Muscle of back (tissue), 3 donors: ENCODE measurements at regions not wholly inside any gene's neighbourhood (a gene's known extent, or its start where the extent isn't known, plus 50 kb on each side); places are given as distances from the start of the nearest gene placed in this dataset.
"Not testable (repeated sequence)": the region's sequence is repeated elsewhere in the genome, so short reads cannot be mapped to it uniquely, and the experiment has no call there.

Source experiments
- DNase-seq, 3 donors: peaks; one replicate each; pipeline versions ENCODE4 v3.0.0 to v3.0.0-alpha.2; 2013

GRCh38 chr12:89154743-89155499 is 197.4 kb downstream of the DUSP6 start:
- peak in 1 of 3 donors; percentile 42 for DNase-seq

GRCh38 chr12:89153341-89153740 is 199.0 kb downstream of the DUSP6 start:
- DNase-seq = no peak

GRCh38 chr12:89151536-89151935 is 200.8 kb downstream of the DUSP6 start:
- no peak for DNase-seq

- not testable (repeated sequence) for DNase-seq
These were observed 201.5 kb downstream of the DUSP6 start for GRCh38 chr12:89150789-89151188.

GRCh38 chr12:89140602-89141238 is 211.6 kb downstream of the DUSP6 start:
- peak; percentile 86 to 91 (median 87) for DNase-seq

GRCh38 chr12:89140141-89140540 is 212.2 kb downstream of the DUSP6 start:
- DNase-seq = no peak

- DNase-seq = peak in 1 of 3 donors; percentile 40
These were observed 212.9 kb downstream of the DUSP6 start for GRCh38 chr12:89139390-89139789.

GRCh38 chr12:89138048-89138852 is 214.1 kb downstream of the DUSP6 start:
- no peak for DNase-seq

GRCh38 chr12:89135976-89136634 is 216.2 kb downstream of the DUSP6 start:
- DNase-seq = no peak

GRCh38 chr12:89134213-89134770 is 218.0 kb downstream of the DUSP6 start:
- DNase-seq = no peak

GRCh38 chr12:89129167-89129870 is 223.0 kb downstream of the DUSP6 start:
- DNase-seq = no peak

GRCh38 chr12:89126712-89127111 is 225.6 kb downstream of the DUSP6 start:
- DNase-seq = no peak

GRCh38 chr12:89122852-89123251 is 229.4 kb downstream of the DUSP6 start:
- no peak for DNase-seq

GRCh38 chr12:89117448-89118034 is 234.8 kb downstream of the DUSP6 start:
- DNase-seq = no peak

- no peak for DNase-seq
These were observed 240.3 kb downstream of the DUSP6 start for GRCh38 chr12:89111964-89112363.

GRCh38 chr12:89108265-89108664 is 244.0 kb downstream of the DUSP6 start:
- DNase-seq = no peak

GRCh38 chr12:89106950-89107349 is 245.4 kb downstream of the DUSP6 start:
- DNase-seq = no peak

- no peak for DNase-seq
These were observed 247.1 kb downstream of the DUSP6 start for GRCh38 chr12:89105243-89105642.

GRCh38 chr12:89103831-89104230 is 248.5 kb downstream of the DUSP6 start:
- no peak for DNase-seq

GRCh38 chr12:89101440-89101839 is 250.9 kb downstream of the DUSP6 start:
- peak in 1 of 3 donors; percentile 38 for DNase-seq
